HG03442 (cell line): ENCODE measurements at regions not wholly inside any gene's neighbourhood (a gene's known extent, or its start where the extent isn't known, plus 50 kb on each side); places are given as distances from the start of the nearest gene placed in this dataset.
"Not testable (repeated sequence)": the region's sequence is repeated elsewhere in the genome, so short reads cannot be mapped to it uniquely, and the experiment has no call there.

Experiments
- ATAC-seq: cut with Tn5 transposase; IDR thresholded peaks from one replicate; pipeline ENCODE4 v1.9.1; 2021; ENCODE audit warnings: mild to moderate bottlenecking, moderate library complexity; ENCODE audit not compliant: unreplicated experiment

GRCh38 chr4:160284516-160284915 is 1181.6 kb downstream of the RAPGEF2 start:
- no peak for ATAC-seq

GRCh38 chr4:160286051-160286450 is 1183.2 kb downstream of the RAPGEF2 start:
- no peak for ATAC-seq

GRCh38 chr4:160296476-160296875 is 1193.6 kb downstream of the RAPGEF2 start:
- ATAC-seq: no peak

- ATAC-seq: no peak
These were observed 1196.3 kb downstream of the RAPGEF2 start for GRCh38 chr4:160299177-160299576.

- no peak for ATAC-seq
These were observed 1196.7 kb downstream of the RAPGEF2 start for GRCh38 chr4:160299608-160300007.

GRCh38 chr4:160316036-160316435 is 1213.2 kb downstream of the RAPGEF2 start:
- no peak for ATAC-seq

- ATAC-seq: no peak
These were observed 1215.8 kb downstream of the RAPGEF2 start for GRCh38 chr4:160318567-160319220.

- no peak for ATAC-seq
These were observed 1216.5 kb downstream of the RAPGEF2 start for GRCh38 chr4:160319221-160319867.

- ATAC-seq: no peak
These were observed 1217.0 kb downstream of the RAPGEF2 start for GRCh38 chr4:160319868-160320260.

- no peak for ATAC-seq
These were observed 1223.2 kb downstream of the RAPGEF2 start for GRCh38 chr4:160326110-160326509.

- ATAC-seq: no peak
These were observed 1244.3 kb downstream of the RAPGEF2 start for GRCh38 chr4:160347197-160347596.

GRCh38 chr4:160350944-160351343 is 1248.1 kb downstream of the RAPGEF2 start:
- no peak for ATAC-seq

GRCh38 chr4:160352637-160353036 is 1249.8 kb downstream of the RAPGEF2 start:
- ATAC-seq: no peak

GRCh38 chr4:160353548-160353947 is 1250.7 kb downstream of the RAPGEF2 start:
- ATAC-seq: no peak

- no peak for ATAC-seq
These were observed 1259.6 kb downstream of the RAPGEF2 start for GRCh38 chr4:160362478-160362877.

- ATAC-seq: no peak
These were observed 1261.3 kb downstream of the RAPGEF2 start for GRCh38 chr4:160364217-160364616.

GRCh38 chr4:160364665-160365064 is 1261.8 kb downstream of the RAPGEF2 start:
- not testable (repeated sequence) for ATAC-seq

GRCh38 chr4:160365383-160365782 is 1262.5 kb downstream of the RAPGEF2 start:
- ATAC-seq: not testable (repeated sequence)

GRCh38 chr4:160370046-160370445 is 1267.2 kb downstream of the RAPGEF2 start:
- no peak for ATAC-seq

- ATAC-seq: no peak
These were observed 1268.6 kb downstream of the RAPGEF2 start for GRCh38 chr4:160371446-160371845.

- ATAC-seq: no peak
These were observed 1269.5 kb downstream of the RAPGEF2 start for GRCh38 chr4:160372390-160372789.

- no peak for ATAC-seq
These were observed 1271.0 kb downstream of the RAPGEF2 start for GRCh38 chr4:160373911-160374310.
